NCI-H774 (cell line): ENCODE measurements at regions not wholly inside any gene's neighbourhood (a gene's known extent, or its start where the extent isn't known, plus 50 kb on each side); places are given as distances from the start of the nearest gene placed in this dataset.

ENCODE experiments used
- DNase-seq: peaks from one replicate; lab custom pipeline; 2025; lab: John Stamatoyannopoulos, UW

DNA sequence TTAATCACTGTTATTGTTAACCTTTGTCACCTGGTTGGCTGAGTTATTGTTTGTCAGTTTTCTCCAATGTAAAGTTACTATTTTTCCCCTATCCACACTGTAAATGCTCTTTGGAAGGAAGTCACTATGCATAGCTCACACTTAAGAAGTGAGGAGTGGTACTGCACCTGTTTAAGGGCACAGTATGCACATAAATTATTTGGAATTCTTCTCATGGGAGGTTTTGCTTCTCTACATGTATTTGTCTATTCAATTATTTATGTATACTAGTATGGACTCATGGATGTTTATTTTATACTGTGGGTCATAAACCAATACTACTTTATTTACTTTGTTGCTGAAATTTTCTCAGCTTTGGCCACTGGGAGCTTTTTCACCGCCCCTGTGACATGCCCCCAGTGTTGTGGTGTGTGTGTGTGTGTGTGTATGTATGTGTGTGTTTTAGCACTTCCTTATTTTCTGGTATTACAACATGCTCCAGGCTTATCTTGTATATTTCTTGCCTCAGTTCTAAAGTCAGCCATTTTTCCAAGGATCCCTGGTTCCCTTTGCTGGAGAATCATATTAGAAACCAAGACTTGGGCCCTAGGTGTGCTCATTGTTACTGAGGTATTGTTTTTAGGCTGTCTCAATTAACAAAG, 290.5 kb downstream of the KBTBD8 start:
- DNase-seq: no peak

DNA sequence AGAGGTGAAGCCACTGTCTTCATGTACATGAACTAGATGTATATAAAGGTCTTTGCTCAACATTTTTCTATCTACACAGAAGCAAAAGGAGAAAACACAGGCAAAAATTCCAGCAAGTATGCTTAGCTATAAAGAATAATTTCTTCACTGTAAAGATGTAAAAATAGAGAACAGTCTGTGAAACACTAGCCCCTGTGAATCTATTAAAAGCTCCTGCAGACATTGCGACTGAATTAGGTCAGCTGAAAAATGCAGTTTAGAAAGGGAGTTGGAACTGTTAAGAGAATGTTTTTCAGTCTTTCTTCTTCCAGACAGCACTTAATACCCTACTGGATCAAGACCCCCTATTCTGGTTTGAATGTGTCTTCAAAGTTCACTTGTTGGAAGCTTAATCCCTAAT, 291.5 kb downstream of the KBTBD8 start:
- DNase-seq: no peak

DNA sequence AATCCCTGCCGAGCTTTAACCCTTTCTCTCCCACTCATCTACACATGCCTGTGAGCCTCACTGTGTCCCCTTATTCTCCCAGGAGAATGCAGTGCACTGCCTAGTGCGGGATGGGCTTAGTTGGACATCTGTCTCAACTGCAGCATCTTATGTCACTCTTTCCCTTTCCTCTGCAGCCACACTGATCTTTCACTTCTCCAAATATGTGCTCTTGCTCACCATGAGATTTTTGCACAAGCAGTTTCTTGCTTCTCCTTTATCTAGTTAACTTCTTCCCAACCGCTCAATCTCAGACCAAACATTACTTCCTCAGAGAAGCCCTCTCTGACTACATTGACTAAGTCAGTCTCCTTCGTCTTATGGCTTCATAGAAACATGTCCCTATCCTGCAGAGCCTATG, 292.3 kb downstream of the KBTBD8 start:
- DNase-seq: no peak

DNA sequence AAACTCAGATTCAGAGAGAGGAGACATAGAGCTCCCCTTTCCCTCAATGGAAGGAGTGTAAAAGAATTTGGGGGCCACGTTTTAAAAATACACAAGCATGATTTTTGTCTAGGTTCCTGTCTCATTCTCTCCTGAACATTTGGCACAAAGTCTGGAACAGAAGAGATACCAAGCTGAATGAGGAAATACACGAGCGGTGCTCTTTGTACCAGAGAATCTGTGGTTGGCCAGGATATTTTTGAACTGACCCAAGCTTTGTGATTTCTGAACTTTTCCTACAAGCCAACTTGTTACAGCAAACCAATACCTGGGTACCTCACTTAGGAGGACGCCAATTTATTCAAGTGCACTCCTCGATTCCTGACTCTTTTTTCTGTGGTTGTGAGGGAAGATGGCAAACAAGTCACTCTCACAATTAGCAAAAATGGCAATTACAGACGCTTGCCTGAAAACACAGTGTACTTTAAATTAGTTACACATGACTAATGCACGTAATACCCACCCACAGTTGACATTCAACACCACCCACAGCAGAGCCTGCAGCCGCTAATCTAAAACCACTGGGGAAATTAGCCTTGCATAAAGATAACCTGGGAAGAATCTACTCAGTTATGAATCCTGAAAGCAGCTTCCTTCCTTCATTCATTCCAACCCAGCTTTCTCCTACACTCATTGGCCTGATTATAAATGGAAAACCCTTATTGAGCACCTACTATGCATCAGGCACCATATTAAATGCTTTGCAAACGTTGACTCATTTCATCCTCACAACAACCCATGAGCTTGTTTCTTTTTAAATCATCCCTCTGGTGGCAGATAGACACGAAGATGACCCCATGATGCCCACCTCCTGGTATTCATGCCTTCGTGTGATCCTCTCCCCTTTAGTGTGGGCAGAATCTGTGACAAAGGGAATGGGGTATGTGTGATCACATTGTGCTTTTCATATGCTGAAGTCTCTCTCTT, 293.5 kb downstream of the KBTBD8 start:
- DNase-seq: no peak

DNA sequence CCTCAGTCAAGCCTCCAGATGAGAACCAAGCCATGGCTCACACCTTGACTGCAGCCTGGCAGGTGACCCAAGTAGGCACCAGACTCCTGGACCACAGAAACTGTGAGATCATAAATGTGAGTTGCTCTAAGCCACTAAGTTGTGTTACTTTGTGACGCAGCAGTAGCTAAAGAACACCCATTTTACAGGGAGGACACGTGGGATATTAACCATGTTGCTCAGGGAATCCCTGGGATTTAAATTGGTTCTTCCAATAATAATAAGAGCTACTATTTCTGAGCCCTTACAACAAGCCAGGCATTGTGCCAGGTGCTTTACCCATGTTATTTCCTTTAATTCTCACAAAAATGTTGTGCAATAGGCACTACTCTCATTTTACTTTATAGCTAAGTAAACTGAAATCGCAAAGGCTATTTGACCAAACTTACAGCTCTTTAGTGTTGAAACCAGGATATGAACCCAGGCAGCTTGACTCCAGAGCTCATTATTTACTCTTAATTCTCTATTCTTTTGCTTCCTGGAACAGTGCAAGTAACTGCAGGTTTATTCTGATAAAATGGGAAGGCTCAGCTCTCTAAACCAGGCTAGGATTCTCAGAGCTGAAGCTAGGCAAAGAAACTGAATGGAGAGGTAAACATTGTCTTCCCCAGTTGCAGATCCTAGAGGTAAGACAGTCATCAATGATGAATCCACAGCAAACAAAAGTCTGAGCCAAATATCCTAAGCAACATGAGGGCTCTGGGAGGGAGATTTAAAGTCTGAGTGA, 294.4 kb downstream of the KBTBD8 start:
- DNase-seq: no peak

DNA sequence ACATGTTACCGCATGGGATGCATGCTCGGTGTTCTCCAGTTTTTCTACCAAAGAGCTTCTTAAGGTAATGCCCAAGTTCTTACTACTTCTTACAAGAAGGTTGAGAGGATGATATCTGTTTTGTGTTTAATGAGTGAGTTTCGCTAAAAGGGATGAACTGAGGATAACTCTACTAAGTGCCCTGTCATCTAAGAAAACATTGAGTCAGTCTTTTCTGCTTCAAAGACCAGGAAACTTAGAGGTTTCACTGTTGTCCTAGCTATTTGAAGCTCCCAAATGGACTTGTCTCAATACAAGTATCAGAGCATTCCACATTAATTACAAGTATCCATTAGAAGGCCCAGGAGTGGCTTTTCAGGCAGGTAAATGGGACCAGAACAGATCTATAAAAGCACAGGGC, 296.2 kb downstream of the KBTBD8 start:
- DNase-seq: no peak

DNA sequence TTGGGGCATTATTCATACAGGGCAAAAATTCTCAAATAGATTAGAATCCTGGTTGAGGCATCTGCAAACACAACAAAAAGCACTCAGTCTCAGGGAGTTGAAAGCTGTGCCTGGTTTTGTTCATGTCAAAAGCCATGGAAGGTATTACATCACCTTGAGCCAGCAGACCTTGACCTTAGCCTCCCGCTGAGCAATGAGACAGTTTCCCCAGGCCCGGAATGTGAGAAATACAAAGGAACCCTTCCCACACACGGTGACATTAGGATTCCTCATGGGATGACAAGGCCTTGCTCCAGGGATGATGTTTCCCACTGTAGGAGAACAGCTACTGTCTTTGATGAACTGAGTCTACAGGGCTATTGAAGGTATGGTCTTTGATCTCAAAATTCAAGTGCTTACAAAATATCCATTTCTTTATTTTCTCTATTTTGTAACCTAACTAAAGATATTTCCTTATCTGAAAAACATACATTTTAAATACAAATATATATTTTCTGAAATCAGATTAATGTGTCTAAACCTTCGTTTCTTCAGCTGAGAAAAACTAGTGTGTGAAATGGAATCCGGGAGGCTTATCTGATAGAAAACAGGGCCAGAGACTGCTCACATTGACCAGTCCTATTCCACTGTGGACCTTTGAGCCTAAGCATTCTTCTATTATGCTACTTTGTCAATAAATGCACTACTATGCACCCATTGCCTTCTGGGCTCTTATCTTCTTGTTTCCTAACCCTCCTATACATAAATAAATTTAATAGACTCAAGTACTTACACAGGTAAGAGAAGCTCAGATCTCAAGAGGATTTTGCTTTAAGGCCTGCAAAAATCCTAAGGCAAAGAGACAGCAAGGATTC, 298.2 kb downstream of the KBTBD8 start:
- no peak for DNase-seq

DNA sequence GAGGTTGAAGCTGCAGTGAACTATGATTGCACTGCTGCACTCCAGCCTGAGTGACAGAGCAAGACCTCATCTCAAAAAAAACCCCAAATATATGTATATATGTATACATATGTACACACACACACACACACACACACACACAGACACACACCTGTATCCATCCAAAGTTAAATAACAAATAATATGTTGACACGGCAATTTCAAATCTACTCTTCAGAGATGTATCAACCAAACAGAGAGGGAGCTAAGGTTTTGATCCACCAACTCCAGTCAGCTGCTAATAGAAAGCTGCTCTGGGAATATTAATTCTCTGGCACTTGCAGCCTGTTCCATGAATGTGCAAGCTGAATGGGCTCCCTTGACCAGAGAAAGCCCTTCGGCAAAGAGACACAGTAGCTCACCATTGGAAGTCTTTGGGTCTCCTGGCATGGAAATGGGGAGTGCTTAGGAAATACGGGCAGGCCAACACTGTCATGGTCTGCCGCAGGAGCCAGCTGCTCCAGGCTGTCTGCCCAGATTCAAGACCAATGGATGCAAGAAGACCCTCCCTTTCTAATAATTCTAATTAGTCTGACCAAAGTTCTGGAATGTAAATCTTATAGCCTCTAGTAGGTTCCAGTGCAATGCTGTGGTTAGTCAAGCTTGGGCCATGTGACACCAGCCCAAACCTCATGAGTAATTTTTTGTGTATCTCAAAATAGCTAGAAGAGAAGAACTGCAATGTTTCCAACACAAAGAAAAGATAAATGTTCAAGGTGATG, 299.8 kb downstream of the KBTBD8 start:
- DNase-seq: no peak

DNA sequence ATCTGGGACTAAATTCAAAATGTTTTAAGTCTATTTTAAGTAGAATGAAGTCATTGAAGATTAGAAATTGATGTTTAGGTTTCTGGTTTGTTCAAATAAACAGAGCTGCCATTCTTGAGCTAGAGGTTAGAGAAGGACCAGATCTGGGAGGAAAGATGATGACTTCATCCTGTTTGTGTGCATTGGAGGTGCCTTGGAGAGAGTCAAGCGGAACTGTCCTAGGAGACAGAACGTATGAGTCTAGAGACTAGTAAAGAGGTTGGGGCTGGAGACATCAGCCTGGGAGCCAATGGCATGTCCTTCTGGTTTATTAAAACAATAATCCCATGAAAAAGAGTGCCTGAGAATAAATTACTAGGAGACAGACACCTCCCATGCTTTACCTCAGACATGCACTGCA, 303.4 kb downstream of the KBTBD8 start:
- no peak for DNase-seq

DNA sequence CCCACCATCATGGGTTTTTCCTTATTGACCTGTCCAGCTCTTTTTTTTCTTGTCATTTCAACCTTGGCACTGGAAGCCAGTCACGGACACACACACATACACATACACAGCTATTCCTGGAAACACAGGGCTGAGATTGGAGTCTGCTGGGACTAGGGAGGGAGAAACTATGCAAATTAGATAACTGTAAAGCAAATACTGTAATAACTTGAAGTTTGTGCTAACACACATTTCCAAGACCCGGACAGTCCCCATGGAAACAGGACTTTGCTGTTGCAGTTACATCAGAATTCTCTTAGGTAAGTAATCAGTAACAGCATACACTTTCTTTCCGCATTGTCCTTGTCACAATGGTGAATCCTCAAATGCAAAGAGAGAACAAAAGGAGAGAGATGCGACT, 304.4 kb downstream of the KBTBD8 start:
- no peak for DNase-seq

DNA sequence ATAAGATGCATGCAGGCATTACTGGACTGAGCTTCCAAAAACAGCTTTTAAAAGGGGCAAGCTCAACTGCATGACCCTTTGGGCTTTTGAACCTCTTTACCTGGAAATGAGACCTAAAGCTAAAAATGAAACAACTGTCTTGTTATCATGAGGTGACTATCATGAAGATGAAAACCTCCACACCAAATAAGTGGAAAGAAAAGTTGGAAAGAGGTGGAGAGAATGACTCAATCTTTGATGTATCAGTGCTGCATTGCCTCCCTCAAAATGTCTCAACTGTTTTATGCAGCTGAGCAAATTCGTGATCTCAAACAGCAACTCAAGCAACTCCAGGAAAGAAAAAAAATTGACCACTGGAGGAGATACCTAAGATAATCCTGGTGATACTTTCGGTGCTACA, 307.1 kb downstream of the KBTBD8 start:
- no peak for DNase-seq

DNA sequence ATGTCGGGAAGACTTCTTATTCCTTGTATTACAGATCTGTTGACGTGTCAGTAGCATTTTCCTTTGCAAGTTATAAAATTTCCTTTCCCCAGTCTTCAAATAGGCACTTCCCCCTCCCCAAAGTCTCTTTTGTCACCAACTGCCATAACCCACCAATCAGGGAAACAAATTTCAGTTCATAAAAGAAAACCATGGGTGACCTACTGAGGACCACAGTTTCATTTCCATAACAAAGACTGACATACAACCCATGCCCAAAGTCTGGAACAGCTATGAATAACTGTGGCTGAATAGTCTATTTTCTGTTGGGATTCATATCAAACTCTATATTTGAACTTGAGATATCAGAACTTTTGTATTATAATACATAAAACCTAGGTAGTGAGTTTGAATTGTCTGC, 307.8 kb downstream of the KBTBD8 start:
- no peak for DNase-seq

DNA sequence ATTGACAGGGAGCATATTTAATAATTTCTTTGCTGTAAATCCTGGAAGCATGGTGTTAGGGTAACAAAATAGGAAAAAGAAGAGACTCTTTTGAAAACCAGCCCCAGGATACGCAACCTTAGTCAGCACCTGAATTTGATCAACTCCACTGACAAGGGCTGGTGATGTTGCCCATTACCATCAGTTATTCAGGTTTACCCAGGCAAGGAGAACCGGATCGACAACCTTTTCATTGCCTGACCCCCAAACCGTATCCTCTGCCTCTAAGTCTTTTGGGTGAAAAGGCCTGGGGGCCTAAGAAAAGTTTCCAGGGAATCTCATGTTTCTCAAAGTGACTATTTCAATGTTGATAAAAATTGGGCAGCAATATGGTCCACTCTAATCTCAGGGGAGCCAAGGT, 313.3 kb downstream of the KBTBD8 start:
- no peak for DNase-seq

DNA sequence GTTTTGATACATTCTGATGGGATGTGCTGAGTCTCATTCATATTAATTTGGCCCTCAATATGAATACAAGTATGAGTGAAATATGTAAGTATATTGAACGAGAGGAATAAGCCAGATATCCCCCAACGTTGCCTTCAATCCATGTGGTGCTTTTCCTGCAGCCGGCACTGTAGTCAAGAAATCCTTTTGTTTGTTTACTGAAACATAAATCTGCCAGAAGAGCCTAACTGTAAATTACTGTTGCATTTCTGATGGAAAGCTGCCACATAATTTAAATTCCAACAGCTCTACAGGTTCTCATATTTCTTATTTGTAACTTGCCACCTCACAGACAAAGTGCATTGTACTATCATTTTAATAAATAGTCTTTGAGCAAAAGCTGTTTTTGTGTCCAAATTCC, 314.0 kb downstream of the KBTBD8 start:
- no peak for DNase-seq

DNA sequence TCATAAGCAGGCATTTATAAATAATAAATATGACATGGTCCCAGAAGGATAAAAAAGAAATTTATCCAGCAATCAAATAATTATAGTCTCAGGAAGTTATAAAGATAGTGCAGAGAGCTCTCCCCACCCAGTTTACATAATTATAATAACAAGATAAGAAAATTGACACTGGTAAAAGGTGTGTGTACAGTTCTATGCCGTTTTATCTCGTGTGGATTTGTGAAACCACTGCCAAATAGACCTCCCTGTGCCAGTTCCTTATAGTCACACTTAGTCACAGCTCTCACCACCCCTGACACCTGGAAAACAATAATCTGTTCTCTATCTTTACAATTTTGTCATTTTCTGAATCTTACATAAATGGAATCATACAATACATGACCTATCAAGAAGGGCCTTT, 320.1 kb downstream of the KBTBD8 start:
- DNase-seq: no peak

DNA sequence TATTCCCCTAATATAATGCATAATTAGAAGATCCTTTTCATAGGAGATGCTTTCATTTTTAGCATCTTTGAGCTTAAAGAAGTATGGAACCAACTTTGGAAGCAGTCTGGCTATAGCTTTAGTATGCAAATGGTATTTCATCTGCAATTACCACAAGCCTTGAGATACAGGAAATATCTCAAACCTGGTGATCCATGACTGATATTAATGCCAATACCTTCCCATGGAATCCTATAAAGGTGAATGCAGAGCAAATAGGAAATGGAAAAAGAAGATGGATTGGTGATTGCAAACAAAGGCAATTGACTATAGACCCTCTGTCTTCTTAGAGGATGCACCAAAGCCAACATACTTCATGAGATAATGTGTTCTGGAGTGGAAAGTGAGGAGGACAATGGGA, 326.4 kb downstream of the KBTBD8 start:
- no peak for DNase-seq
